VCaP (cell line): ENCODE measurements at regions not wholly inside any gene's neighbourhood (a gene's known extent, or its start where the extent isn't known, plus 50 kb on each side); places are given as distances from the start of the nearest gene placed in this dataset.

ENCODE experiments used
- H3K27ac ChIP-seq: fragments of 450-650 bp; 2 replicates; pipeline ENCODE4 v1.5.1; 2017
- TF ChIP-seq, protein P1 (sequence below): fragments of 450-650 bp; conservative IDR thresholded peaks from 2 replicates; pipeline ENCODE4 v1.5.1; 2017; ENCODE audit warnings: mild to moderate bottlenecking, moderate library complexity

GRCh38 chr12:60419986-60420385 is 824.2 kb downstream of the SLC16A7 start:
- TF ChIP-seq, protein P1, sequence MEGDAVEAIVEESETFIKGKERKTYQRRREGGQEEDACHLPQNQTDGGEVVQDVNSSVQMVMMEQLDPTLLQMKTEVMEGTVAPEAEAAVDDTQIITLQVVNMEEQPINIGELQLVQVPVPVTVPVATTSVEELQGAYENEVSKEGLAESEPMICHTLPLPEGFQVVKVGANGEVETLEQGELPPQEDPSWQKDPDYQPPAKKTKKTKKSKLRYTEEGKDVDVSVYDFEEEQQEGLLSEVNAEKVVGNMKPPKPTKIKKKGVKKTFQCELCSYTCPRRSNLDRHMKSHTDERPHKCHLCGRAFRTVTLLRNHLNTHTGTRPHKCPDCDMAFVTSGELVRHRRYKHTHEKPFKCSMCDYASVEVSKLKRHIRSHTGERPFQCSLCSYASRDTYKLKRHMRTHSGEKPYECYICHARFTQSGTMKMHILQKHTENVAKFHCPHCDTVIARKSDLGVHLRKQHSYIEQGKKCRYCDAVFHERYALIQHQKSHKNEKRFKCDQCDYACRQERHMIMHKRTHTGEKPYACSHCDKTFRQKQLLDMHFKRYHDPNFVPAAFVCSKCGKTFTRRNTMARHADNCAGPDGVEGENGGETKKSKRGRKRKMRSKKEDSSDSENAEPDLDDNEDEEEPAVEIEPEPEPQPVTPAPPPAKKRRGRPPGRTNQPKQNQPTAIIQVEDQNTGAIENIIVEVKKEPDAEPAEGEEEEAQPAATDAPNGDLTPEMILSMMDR: no peak
- H3K27ac ChIP-seq: no peak overlapping the region

- TF ChIP-seq, protein P1: no peak
- H3K27ac ChIP-seq: no peak overlapping the region
Observed at GRCh38 chr12:60421741-60422140, 825.9 kb downstream of the SLC16A7 start.

- H3K27ac ChIP-seq: no peak overlapping the region
- TF ChIP-seq, protein P1: no peak
Observed at GRCh38 chr12:60437297-60437696, 841.5 kb downstream of the SLC16A7 start.

DNA sequence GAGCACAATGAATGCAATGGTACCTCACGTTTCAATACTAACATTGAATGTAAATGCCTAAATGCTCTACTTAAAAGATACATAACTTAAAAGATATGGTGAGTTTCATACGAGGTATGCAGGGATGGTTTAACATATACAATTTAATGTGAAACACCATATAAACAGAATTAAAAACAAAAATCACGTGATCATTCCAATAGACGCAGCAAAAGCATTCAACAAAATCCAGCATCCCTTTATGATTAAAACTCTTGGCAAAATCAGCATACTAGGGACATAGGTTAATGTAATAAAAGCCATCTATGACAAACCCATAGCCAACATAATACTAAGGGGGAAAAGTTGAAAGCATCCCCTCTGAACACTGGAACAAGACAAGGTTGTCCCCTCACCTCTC is 845.7 kb downstream of the SLC16A7 start:
- no peak overlapping the region for H3K27ac ChIP-seq
- TF ChIP-seq, protein P1: no peak

GRCh38 chr12:60451457-60451856 is 855.6 kb downstream of the SLC16A7 start:
- no peak overlapping the region for H3K27ac ChIP-seq
- TF ChIP-seq, protein P1: no peak

DNA sequence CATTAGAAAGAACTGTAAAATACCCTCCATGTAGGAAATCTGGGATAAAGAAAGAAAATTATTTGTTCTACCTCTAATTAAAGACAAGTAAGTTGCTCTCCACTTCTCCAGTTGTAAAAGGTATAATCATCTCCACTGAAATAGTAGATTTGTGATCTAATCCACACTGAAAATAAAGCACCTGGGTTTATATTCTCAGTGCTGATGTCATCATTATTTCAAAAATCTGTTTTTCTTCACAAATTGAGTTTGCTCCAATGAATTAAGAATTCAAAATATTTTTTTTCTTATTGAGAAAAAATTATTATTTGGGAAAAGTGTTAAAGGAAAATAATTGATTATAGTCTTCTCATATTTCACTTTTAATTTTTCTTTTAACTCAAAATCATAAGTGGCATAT is 869.2 kb downstream of the SLC16A7 start:
- H3K27ac ChIP-seq: no peak overlapping the region
- TF ChIP-seq, protein P1: no peak

GRCh38 chr12:60468546-60468945 is 872.7 kb downstream of the SLC16A7 start:
- TF ChIP-seq, protein P1: no peak
- H3K27ac ChIP-seq: no peak overlapping the region

GRCh38 chr12:60475825-60476224 is 880.0 kb downstream of the SLC16A7 start:
- no peak overlapping the region for H3K27ac ChIP-seq
- TF ChIP-seq, protein P1: no peak
